Activated CD8-positive, alpha-beta T cell treated with anti-CD3 and anti-CD28 coated beads for 36 hours (primary cell): ENCODE measurements at regions not wholly inside any gene's neighbourhood (a gene's known extent, or its start where the extent isn't known, plus 50 kb on each side); places are given as distances from the start of the nearest gene placed in this dataset.

ENCODE experiments used
- ATAC-seq: fragments of 200-7000 bp; cut with Tn5 transposase; one replicate; pipeline ENCODE4 v1.10.0; 2021; ENCODE audit warnings: mild to moderate bottlenecking, moderate library complexity
- CTCF ChIA-PET: fragments of 350-600 bp; sonication (Branson Sonifier 250); formaldehyde crosslinking; loops from one replicate; lab custom pipeline; 2021; ENCODE audit warnings: antibody characterized with exemption; lab: Charles Lee
- POLR2A ChIA-PET: fragments of 350-600 bp; sonication (Branson Sonifier 250); formaldehyde crosslinking; loops from one replicate; lab custom pipeline; 2021; ENCODE audit warnings: antibody characterized with exemption; lab: Charles Lee
- DNase-seq: peaks from one replicate; pipeline ENCODE4 v3.0.0-alpha.2; 2020
- H3K27ac Mint-ChIP-seq: one replicate; pipeline ENCODE4 v1.8.0; 2021; ENCODE audit warnings: mild to moderate bottlenecking, mixed read lengths
- H3K27me3 Mint-ChIP-seq: one replicate; pipeline ENCODE4 v1.8.0; 2021; ENCODE audit warnings: mixed read lengths
- H3K36me3 Mint-ChIP-seq: one replicate; pipeline ENCODE4 v1.8.0; 2021; ENCODE audit warnings: low read depth, mixed read lengths
- H3K4me1 Mint-ChIP-seq: one replicate; pipeline ENCODE4 v1.8.0; 2021; ENCODE audit warnings: low read depth, mixed read lengths
- H3K4me3 Mint-ChIP-seq: one replicate; pipeline ENCODE4 v1.8.0; 2021; ENCODE audit warnings: mild to moderate bottlenecking, moderate library complexity, mixed read lengths
- H3K9me3 Mint-ChIP-seq: one replicate; pipeline ENCODE4 v1.8.0; 2021; ENCODE audit warnings: mixed read lengths
- CTCF ChIP-seq: fragments of 200-600 bp; IDR thresholded peaks from one replicate; pipeline ENCODE4 v1.8.0; 2022; ENCODE audit warnings: antibody characterized with exemption, mild to moderate bottlenecking
- intact Hi-C: fragments of 100-400 bp; cut with micrococcal nuclease; formaldehyde crosslinking; loops from one replicate; pipeline ENCODE4 v1.10.0; 2022

- CTCF ChIA-PET: no interaction called here
- H3K27me3 Mint-ChIP-seq: no peaks in the 10 kb centered on the region
- peaks cover 5% of the 10 kb centered on the region for H3K4me1 Mint-ChIP-seq
- ATAC-seq: no peak
- intact Hi-C loops: no loop called here
- H3K9me3 Mint-ChIP-seq: peaks cover 2% of the 10 kb centered on the region
- no peak overlapping the region for H3K4me3 Mint-ChIP-seq
- H3K36me3 Mint-ChIP-seq: no peaks in the 10 kb centered on the region
- no peak overlapping the region for H3K27ac Mint-ChIP-seq
- no peak for DNase-seq
- POLR2A ChIA-PET: no interaction called here
- TF ChIP-seq CTCF: no peak
Measured at GRCh38 chr4:22245294-22245693, 270.6 kb downstream of the ADGRA3 start.

GRCh38 chr4:22241415-22241814 is 274.5 kb downstream of the ADGRA3 start:
- DNase-seq: no peak
- peaks cover 2% of the 10 kb centered on the region for H3K9me3 Mint-ChIP-seq
- H3K36me3 Mint-ChIP-seq: no peaks in the 10 kb centered on the region
- no peak for TF ChIP-seq CTCF
- no peaks in the 10 kb centered on the region for H3K27me3 Mint-ChIP-seq
- no peak for ATAC-seq
- CTCF ChIA-PET: no interaction called here
- H3K27ac Mint-ChIP-seq: no peak overlapping the region
- no peak overlapping the region for H3K4me3 Mint-ChIP-seq
- H3K4me1 Mint-ChIP-seq: peaks cover 7% of the 10 kb centered on the region
- POLR2A ChIA-PET: no interaction called here
- intact Hi-C loops: no loop called here

- ATAC-seq: no peak
- CTCF ChIA-PET: interaction anchor here (1.4 kb wide), 1 partner anchor 10 kb away, joined by 3 read pairs; no protein-coding TSS in a partner anchor
- H3K4me3 Mint-ChIP-seq: no peak overlapping the region
Measured at GRCh38 chr4:22240814-22241213, 275.1 kb downstream of the ADGRA3 start.

GRCh38 chr4:22238742-22239141 is 277.1 kb downstream of the ADGRA3 start:
- Mint-ChIP-seq H3K27ac (no peak overlapping the region), H3K4me1 (peaks cover 7% of the 10 kb centered on the region), H3K36me3 (no peaks in the 10 kb centered on the region), H3K27me3 (no peaks in the 10 kb centered on the region), H3K4me3 (no peak overlapping the region), H3K9me3 (peaks cover 2% of the 10 kb centered on the region)
- POLR2A ChIA-PET: no interaction called here
- DNase-seq (no peak), ATAC-seq (no peak)
- intact Hi-C loops: loop anchor here (5.0 kb wide), 1 partner anchor 149 kb away; no protein-coding TSS in a partner anchor
- CTCF ChIA-PET: interaction anchor here (2.3 kb wide), 1 partner anchor 151 kb away, joined by 9 read pairs; no protein-coding TSS in a partner anchor
- no peak for TF ChIP-seq CTCF

More at GRCh38 chr4:22240814-22241213, 275.1 kb downstream of the ADGRA3 start:
- DNase-seq: no peak
- H3K4me1 Mint-ChIP-seq: peaks cover 7% of the 10 kb centered on the region
- intact Hi-C loops: no loop called here
- H3K27ac Mint-ChIP-seq: no peak overlapping the region
- H3K36me3 Mint-ChIP-seq: no peaks in the 10 kb centered on the region
- no peaks in the 10 kb centered on the region for H3K27me3 Mint-ChIP-seq
- POLR2A ChIA-PET: no interaction called here
- H3K9me3 Mint-ChIP-seq: peaks cover 2% of the 10 kb centered on the region
- TF ChIP-seq CTCF: no peak

- Mint-ChIP-seq H3K27ac (no peak overlapping the region), H3K36me3 (no peaks in the 10 kb centered on the region), H3K27me3 (no peaks in the 10 kb centered on the region), H3K4me1 (peaks cover 7% of the 10 kb centered on the region), H3K9me3 (peaks cover 2% of the 10 kb centered on the region), H3K4me3 (peak overlapping the region; percentile 53)
- DNase-seq (no peak), ATAC-seq (no peak)
- ChIA-PET POLR2A (no interaction called here), CTCF (interaction anchor here (0.5 to 2.3 kb wide), 5 partner anchors 9 to 448 kb away, joined by 3 to 9 read pairs (median 4); no protein-coding TSS in a partner anchor)
- TF ChIP-seq CTCF: no peak
- intact Hi-C loops: loop anchor here (5.0 kb wide), 1 partner anchor 149 kb away; no protein-coding TSS in a partner anchor
Measured at GRCh38 chr4:22237846-22238494, 277.9 kb downstream of the ADGRA3 start.
